PC-3 (cell line): ENCODE measurements at regions not wholly inside any gene's neighbourhood (a gene's known extent, or its start where the extent isn't known, plus 50 kb on each side); places are given as distances from the start of the nearest gene placed in this dataset.
"Not testable (repeated sequence)": the region's sequence is repeated elsewhere in the genome, so short reads cannot be mapped to it uniquely, and the experiment has no call there.

Source experiments
- ATAC-seq: fragments of 200-7000 bp; cut with Tn5 transposase; 2 replicates; pipeline ENCODE4 v1.9.1; 2020; ENCODE audit warnings: mild to moderate bottlenecking, moderate library complexity
- BruUV-seq: library from RNA; stranded (reverse); fragments of 400-500 nt; replicated peaks from 2 replicates; lab custom pipeline; 2021; lab: Mats Ljungman, UMichigan
- CTCF ChIA-PET: fragments of 300-600 bp; sonication (Branson Sonifier 250); formaldehyde crosslinking; loops from one replicate; lab custom pipeline; 2022; ENCODE audit warnings: antibody characterized with exemption; lab: Charles Lee
- POLR2A ChIA-PET: fragments of 300-600 bp; sonication (Branson Sonifier 250); formaldehyde crosslinking; loops from one replicate; lab custom pipeline; 2022; ENCODE audit warnings: antibody characterized with exemption; ENCODE audit not compliant: unreplicated experiment; lab: Charles Lee
- DNase-seq: peaks from one replicate; pipeline ENCODE4 v3.0.0-alpha.2; 2015
- H2AFZ ChIP-seq: fragments of 300-600 bp; sonication (generic); 2 replicates; pipeline ENCODE4 v1.6.0; 2016; ENCODE audit warnings: antibody characterized with exemption, low read length
- H3F3A ChIP-seq: fragments of 300-600 bp; sonication (generic); one replicate; pipeline ENCODE4 v1.6.0; 2017; ENCODE audit warnings: antibody characterized with exemption, low read length, control low read depth, mild to moderate bottlenecking; ENCODE audit not compliant: unreplicated experiment
- H3K27ac ChIP-seq: fragments of 300-600 bp; sonication (generic); 2 replicates; pipeline ENCODE4 v1.5.1; 2016; ENCODE audit warnings: mild to moderate bottlenecking, low read length
- H3K27me3 ChIP-seq: fragments of 300-600 bp; sonication (generic); 2 replicates; pipeline ENCODE4 v1.6.1; 2016; ENCODE audit warnings: low read length, mixed read lengths
- H3K36me3 ChIP-seq: fragments of 300-600 bp; sonication (generic); 2 replicates; pipeline ENCODE4 v1.6.1; 2016; ENCODE audit warnings: low read depth, mixed run types, low read length, mixed read lengths
- H3K4me1 ChIP-seq: fragments of 300-600 bp; sonication (generic); 2 replicates; pipeline ENCODE4 v1.5.1; 2016; ENCODE audit warnings: low read length; ENCODE audit not compliant: insufficient read depth
- H3K4me2 ChIP-seq: fragments of 300-600 bp; sonication (generic); 2 replicates; pipeline ENCODE4 v1.6.0; 2016; ENCODE audit warnings: low read length
- H3K4me3 ChIP-seq: fragments of 300-600 bp; sonication (generic); 2 replicates; pipeline ENCODE4 v1.5.1; 2016; ENCODE audit warnings: mild to moderate bottlenecking, low read length, mixed read lengths
- H3K79me2 ChIP-seq: fragments of 300-600 bp; sonication (generic); 2 replicates; pipeline ENCODE4 v1.6.1; 2017; ENCODE audit warnings: low read length, mixed read lengths
- H3K9ac ChIP-seq: fragments of 300-600 bp; sonication (generic); 2 replicates; pipeline ENCODE4 v1.6.0; 2016; ENCODE audit warnings: mild to moderate bottlenecking, low read length
- H3K9me2 ChIP-seq: fragments of 300-600 bp; sonication (generic); replicated peaks from 2 replicates; pipeline ENCODE4 v1.6.1; 2016; ENCODE audit warnings: mixed run types, low read length, mixed read lengths
- H3K9me3 ChIP-seq: fragments of 300-600 bp; sonication (generic); 2 replicates; pipeline ENCODE4 v1.6.1; 2016; ENCODE audit warnings: low read length, mixed read lengths
- H4K20me1 ChIP-seq: fragments of 300-600 bp; sonication (generic); 2 replicates; pipeline ENCODE4 v1.6.1; 2016; ENCODE audit warnings: low read length, mixed read lengths
- EZH2 ChIP-seq: fragments of 300-600 bp; sonication (generic); IDR thresholded peaks from one replicate; pipeline ENCODE4 v1.6.1; 2017; ENCODE audit warnings: antibody characterized with exemption, mild to moderate bottlenecking, low read length; ENCODE audit not compliant: unreplicated experiment
- EZH2phosphoT487 ChIP-seq: fragments of 300-600 bp; sonication (generic); IDR thresholded peaks from 2 replicates; pipeline ENCODE4 v1.6.1; 2018; ENCODE audit warnings: mild to moderate bottlenecking, antibody characterized with exemption, low read length, borderline replicate concordance
- intact Hi-C: fragments of 100-400 bp; cut with micrococcal nuclease; formaldehyde crosslinking; loops from 2 replicates; pipeline ENCODE4 v1.9.0; 2023
- TF ChIP-seq, protein P1 (sequence below): fragments of 300-600 bp; sonication (generic); conservative IDR thresholded peaks from 2 replicates; pipeline ENCODE4 v1.5.1; 2017; ENCODE audit warnings: antibody characterized with exemption, low read depth, mild to moderate bottlenecking, low read length

DNA sequence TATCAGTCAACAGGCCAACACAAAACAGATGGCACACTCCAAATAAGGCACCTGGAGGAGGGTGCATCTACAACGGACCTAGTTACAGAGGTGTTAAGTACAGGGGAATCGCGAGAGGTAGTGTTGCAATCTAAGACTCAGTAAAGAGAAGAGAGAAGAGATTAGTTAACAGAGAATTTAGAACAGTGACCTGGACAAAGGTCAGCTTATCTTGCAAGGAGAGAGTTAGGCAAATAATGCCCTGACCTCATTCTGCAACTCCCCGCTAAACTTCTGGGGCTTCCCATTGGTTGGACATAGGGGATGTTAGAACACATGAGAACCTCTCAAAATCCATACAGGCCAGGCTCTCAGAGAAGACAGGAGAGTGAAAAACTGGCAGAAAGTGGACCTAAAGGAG, 289.4 kb upstream of the GK2 start:
- Histone ChIP-seq H3K36me3 (no peaks in the 10 kb centered on the region), H3K27ac (no peak overlapping the region), H3K4me2 (no peak overlapping the region), H3K27me3 (no peaks in the 10 kb centered on the region), H3K4me1 (no peaks in the 10 kb centered on the region), H3K9me2 (no peaks in the 10 kb centered on the region), H3K79me2 (no peaks in the 10 kb centered on the region), H4K20me1 (no peaks in the 10 kb centered on the region), H3F3A (no peaks in the 10 kb centered on the region), H3K4me3 (no peak overlapping the region), H3K9me3 (no peaks in the 10 kb centered on the region), H2AFZ (no peak overlapping the region), H3K9ac (no peak overlapping the region)
- POLR2A ChIA-PET, result no interaction called here
- ATAC-seq (no peak), DNase-seq (no peak)
- TF ChIP-seq EZH2, result no peak
- TF ChIP-seq EZH2phosphoT487, result no peak
- TF ChIP-seq, protein P1, sequence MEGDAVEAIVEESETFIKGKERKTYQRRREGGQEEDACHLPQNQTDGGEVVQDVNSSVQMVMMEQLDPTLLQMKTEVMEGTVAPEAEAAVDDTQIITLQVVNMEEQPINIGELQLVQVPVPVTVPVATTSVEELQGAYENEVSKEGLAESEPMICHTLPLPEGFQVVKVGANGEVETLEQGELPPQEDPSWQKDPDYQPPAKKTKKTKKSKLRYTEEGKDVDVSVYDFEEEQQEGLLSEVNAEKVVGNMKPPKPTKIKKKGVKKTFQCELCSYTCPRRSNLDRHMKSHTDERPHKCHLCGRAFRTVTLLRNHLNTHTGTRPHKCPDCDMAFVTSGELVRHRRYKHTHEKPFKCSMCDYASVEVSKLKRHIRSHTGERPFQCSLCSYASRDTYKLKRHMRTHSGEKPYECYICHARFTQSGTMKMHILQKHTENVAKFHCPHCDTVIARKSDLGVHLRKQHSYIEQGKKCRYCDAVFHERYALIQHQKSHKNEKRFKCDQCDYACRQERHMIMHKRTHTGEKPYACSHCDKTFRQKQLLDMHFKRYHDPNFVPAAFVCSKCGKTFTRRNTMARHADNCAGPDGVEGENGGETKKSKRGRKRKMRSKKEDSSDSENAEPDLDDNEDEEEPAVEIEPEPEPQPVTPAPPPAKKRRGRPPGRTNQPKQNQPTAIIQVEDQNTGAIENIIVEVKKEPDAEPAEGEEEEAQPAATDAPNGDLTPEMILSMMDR, result no peak
- intact Hi-C loops, result no loop called here
- no TSS peak for BruUV-seq
- CTCF ChIA-PET, result no interaction called here

- H3K9me3 ChIP-seq, H3K27me3 ChIP-seq, H3K36me3 ChIP-seq, H4K20me1 ChIP-seq, H3F3A ChIP-seq, H3K79me2 ChIP-seq, H3K27ac ChIP-seq, H2AFZ ChIP-seq, H3K4me1 ChIP-seq, H3K4me2 ChIP-seq, BruUV-seq, DNase-seq, H3K9ac ChIP-seq, ATAC-seq, POLR2A ChIA-PET, H3K4me3 ChIP-seq, CTCF ChIA-PET, intact Hi-C loops, H3K9me2 ChIP-seq: not testable (repeated sequence)
These were observed 288.5 kb upstream of the GK2 start for GRCh38 chr4:79696534-79696933.

DNA sequence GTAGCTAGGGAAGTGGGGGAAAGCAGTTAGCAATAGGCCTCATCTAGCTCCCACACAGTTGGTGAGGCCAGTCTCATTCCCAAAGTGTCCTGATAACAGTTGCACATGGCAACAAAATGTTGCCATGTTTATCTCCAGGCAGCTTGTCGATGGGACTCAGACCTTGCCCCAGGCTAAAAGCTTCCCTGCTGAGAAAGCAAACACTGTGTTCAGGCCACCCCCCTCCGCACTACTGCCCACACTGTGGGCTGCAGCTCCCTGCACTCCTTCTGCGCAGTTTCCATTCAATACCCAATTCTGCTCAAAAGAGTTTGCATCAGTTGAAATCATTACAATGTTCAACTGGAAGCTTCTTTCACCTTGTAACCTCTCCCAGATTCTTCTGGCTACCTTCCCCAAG, 287.8 kb upstream of the GK2 start:
- Histone ChIP-seq H3K4me3 (no peak overlapping the region), H3K9ac (no peak overlapping the region), H3F3A (no peaks in the 10 kb centered on the region), H3K79me2 (no peaks in the 10 kb centered on the region), H3K4me1 (no peaks in the 10 kb centered on the region), H2AFZ (no peak overlapping the region), H3K4me2 (no peak overlapping the region), H4K20me1 (no peaks in the 10 kb centered on the region), H3K36me3 (no peaks in the 10 kb centered on the region), H3K27me3 (no peaks in the 10 kb centered on the region), H3K9me2 (no peaks in the 10 kb centered on the region), H3K9me3 (no peaks in the 10 kb centered on the region), H3K27ac (no peak overlapping the region)
- DNase-seq, result no peak
- no peak for ATAC-seq
- no TSS peak for BruUV-seq
- ChIA-PET CTCF (no interaction called here), POLR2A (no interaction called here)
- intact Hi-C loops, result no loop called here
- no peak for TF ChIP-seq EZH2phosphoT487
- TF ChIP-seq EZH2, result no peak
- TF ChIP-seq, protein P1, result no peak
